ENCODE measurements at regions not wholly inside any gene's neighbourhood (a gene's known extent, or its start where the extent isn't known, plus 50 kb on each side); places are given as distances from the start of the nearest gene placed in this dataset.

DNA sequence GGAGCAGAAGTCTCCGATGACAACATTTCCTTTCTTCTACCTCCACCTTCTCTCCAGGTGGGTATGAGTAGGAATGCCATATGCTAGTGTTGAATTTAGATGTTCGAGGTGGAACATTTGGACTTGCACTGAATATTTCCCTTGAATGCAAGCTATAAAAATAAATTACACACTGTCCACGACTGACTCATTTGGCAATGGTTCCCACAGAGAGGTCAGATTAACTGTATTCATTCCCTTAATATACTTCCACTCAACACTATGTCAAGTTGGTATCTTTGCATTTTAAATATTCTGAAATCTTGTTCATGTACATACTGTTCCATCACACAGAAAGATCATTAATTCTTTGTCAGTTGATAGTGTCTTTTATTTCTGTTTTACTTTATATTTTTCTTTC lies 222.6 kb upstream of the PIK3R1 start:
- TF ChIP-seq, protein P1, sequence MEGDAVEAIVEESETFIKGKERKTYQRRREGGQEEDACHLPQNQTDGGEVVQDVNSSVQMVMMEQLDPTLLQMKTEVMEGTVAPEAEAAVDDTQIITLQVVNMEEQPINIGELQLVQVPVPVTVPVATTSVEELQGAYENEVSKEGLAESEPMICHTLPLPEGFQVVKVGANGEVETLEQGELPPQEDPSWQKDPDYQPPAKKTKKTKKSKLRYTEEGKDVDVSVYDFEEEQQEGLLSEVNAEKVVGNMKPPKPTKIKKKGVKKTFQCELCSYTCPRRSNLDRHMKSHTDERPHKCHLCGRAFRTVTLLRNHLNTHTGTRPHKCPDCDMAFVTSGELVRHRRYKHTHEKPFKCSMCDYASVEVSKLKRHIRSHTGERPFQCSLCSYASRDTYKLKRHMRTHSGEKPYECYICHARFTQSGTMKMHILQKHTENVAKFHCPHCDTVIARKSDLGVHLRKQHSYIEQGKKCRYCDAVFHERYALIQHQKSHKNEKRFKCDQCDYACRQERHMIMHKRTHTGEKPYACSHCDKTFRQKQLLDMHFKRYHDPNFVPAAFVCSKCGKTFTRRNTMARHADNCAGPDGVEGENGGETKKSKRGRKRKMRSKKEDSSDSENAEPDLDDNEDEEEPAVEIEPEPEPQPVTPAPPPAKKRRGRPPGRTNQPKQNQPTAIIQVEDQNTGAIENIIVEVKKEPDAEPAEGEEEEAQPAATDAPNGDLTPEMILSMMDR (IDR thresholded peaks at IDR 0.05; ENCODE audit: insufficient read depth, low read length, poor library complexity, severe bottlenecking): no peak
- TF ChIP-seq EZH2phosphoT487 (conservative IDR thresholded peaks at IDR 0.05; ENCODE audit: low read length): no peak
